MCF 10A (cell line): ENCODE measurements at regions not wholly inside any gene's neighbourhood (a gene's known extent, or its start where the extent isn't known, plus 50 kb on each side); places are given as distances from the start of the nearest gene placed in this dataset.

Source experiments
- BruUV-seq: library from RNA; stranded (reverse); fragments of 400-500 nt; replicated peaks from 2 replicates; lab custom pipeline; 2021; lab: Mats Ljungman, UMichigan
- CTCF ChIA-PET: fragments of 300-600 bp; sonication (Branson Sonifier 250); formaldehyde crosslinking; extraction: SDS; loops from one replicate; lab custom pipeline; 2021; ENCODE audit warnings: antibody characterized with exemption, inconsistent platforms; lab: Yijun Ruan, JAX
- POLR2A ChIA-PET: fragments of 300-600, 350-650 bp; sonication (Branson Sonifier 250); formaldehyde crosslinking; extraction: SDS; loops from one replicate; lab custom pipeline; 2020; ENCODE audit warnings: antibody characterized with exemption, inconsistent platforms; lab: Yijun Ruan, JAX
- DNase-seq: peaks from one replicate; pipeline ENCODE4 v3.0.0-alpha.2; 2018; ENCODE audit not compliant: unreplicated experiment
- H3K27ac Mint-ChIP-seq: one replicate; pipeline ENCODE4 v1.8.0; 2022; ENCODE audit warnings: mild to moderate bottlenecking, low read depth, mixed read lengths; ENCODE audit not compliant: unreplicated experiment
- H3K27me3 Mint-ChIP-seq: one replicate; pipeline ENCODE4 v1.8.0; 2022; ENCODE audit warnings: mixed read lengths; ENCODE audit not compliant: insufficient read depth, unreplicated experiment
- H3K36me3 Mint-ChIP-seq: one replicate; pipeline ENCODE4 v1.8.0; 2022; ENCODE audit warnings: mild to moderate bottlenecking, moderate library complexity, mixed read lengths; ENCODE audit not compliant: insufficient read depth, unreplicated experiment
- H3K4me1 Mint-ChIP-seq: one replicate; pipeline ENCODE4 v1.8.0; 2022; ENCODE audit warnings: mixed read lengths; ENCODE audit not compliant: insufficient read depth, unreplicated experiment
- H3K4me3 Mint-ChIP-seq: one replicate; pipeline ENCODE4 v1.8.0; 2022; ENCODE audit warnings: mild to moderate bottlenecking, moderate library complexity, mixed read lengths; ENCODE audit not compliant: unreplicated experiment
- H3K9me3 Mint-ChIP-seq: one replicate; pipeline ENCODE4 v1.8.0; 2022; ENCODE audit warnings: mixed read lengths; ENCODE audit not compliant: unreplicated experiment
- CTCF ChIP-seq: fragments of 200-600 bp; IDR thresholded peaks from one replicate; pipeline ENCODE4 v1.8.0; 2022; ENCODE audit warnings: antibody characterized with exemption, mild to moderate bottlenecking; ENCODE audit not compliant: unreplicated experiment
- intact Hi-C: fragments of 100-400 bp; cut with micrococcal nuclease; formaldehyde crosslinking; loops from 2 replicates; pipeline ENCODE4 v1.14.1; 2022

GRCh38 chr6:170137176-170137891 lies 153.5 kb downstream of the DLL1 start:
- no peaks in the 10 kb centered on the region for H3K4me1 Mint-ChIP-seq
- ChIA-PET CTCF (no interaction called here), POLR2A (no interaction called here)
- intact Hi-C loops, result no loop called here
- H3K36me3 Mint-ChIP-seq, result no peaks in the 10 kb centered on the region
- H3K27me3 Mint-ChIP-seq, result no peaks in the 10 kb centered on the region
- DNase-seq, result no peak
- TF ChIP-seq CTCF, result no peak
- H3K27ac Mint-ChIP-seq, result no peak overlapping the region
- no TSS peak for BruUV-seq
- H3K4me3 Mint-ChIP-seq, result no peak overlapping the region
- peaks cover 10% of the 10 kb centered on the region for H3K9me3 Mint-ChIP-seq

GRCh38 chr6:170136541-170137175 lies 154.2 kb downstream of the DLL1 start:
- Mint-ChIP-seq H3K27me3 (no peaks in the 10 kb centered on the region), H3K4me3 (no peak overlapping the region), H3K27ac (no peak overlapping the region), H3K9me3 (peaks cover 10% of the 10 kb centered on the region), H3K4me1 (no peaks in the 10 kb centered on the region), H3K36me3 (no peaks in the 10 kb centered on the region)
- no TSS peak for BruUV-seq
- intact Hi-C loops, result no loop called here
- DNase-seq, result no peak
- CTCF ChIA-PET, result no interaction called here
- POLR2A ChIA-PET, result no interaction called here
- TF ChIP-seq CTCF, result no peak

- TF ChIP-seq CTCF, result no peak
- POLR2A ChIA-PET, result interaction anchor here (0.7 kb wide), 1 partner anchor 86 kb away, joined by 3 read pairs; no protein-coding TSS in a partner anchor
Observed at GRCh38 chr6:170135821-170136471, 154.9 kb downstream of the DLL1 start.

GRCh38 chr6:170135461-170135820 lies 155.4 kb downstream of the DLL1 start:
- CTCF ChIA-PET, result no interaction called here
- intact Hi-C loops, result no loop called here
- Mint-ChIP-seq H3K9me3 (peaks cover 10% of the 10 kb centered on the region), H3K4me3 (no peak overlapping the region), H3K4me1 (no peaks in the 10 kb centered on the region), H3K27ac (no peak overlapping the region), H3K36me3 (no peaks in the 10 kb centered on the region), H3K27me3 (no peaks in the 10 kb centered on the region)
- BruUV-seq, result no TSS peak
- TF ChIP-seq CTCF, result no peak
- POLR2A ChIA-PET, result interaction anchor here (0.7 kb wide), 1 partner anchor 87 kb away, joined by 3 read pairs; no protein-coding TSS in a partner anchor
- DNase-seq, result no peak

More at GRCh38 chr6:170135821-170136471, 154.9 kb downstream of the DLL1 start:
- BruUV-seq, result no TSS peak
- no peaks in the 10 kb centered on the region for H3K27me3 Mint-ChIP-seq
- peaks cover 10% of the 10 kb centered on the region for H3K9me3 Mint-ChIP-seq
- no peak overlapping the region for H3K4me3 Mint-ChIP-seq
- intact Hi-C loops, result no loop called here
- H3K4me1 Mint-ChIP-seq, result no peaks in the 10 kb centered on the region
- DNase-seq, result no peak
- H3K27ac Mint-ChIP-seq, result no peak overlapping the region
- CTCF ChIA-PET, result no interaction called here
- H3K36me3 Mint-ChIP-seq, result no peaks in the 10 kb centered on the region
